Calu3 (cell line): ENCODE measurements at regions not wholly inside any gene's neighbourhood (a gene's known extent, or its start where the extent isn't known, plus 50 kb on each side); places are given as distances from the start of the nearest gene placed in this dataset.

Experiments
- BruUV-seq: library from RNA; stranded (reverse); fragments of 400-500 nt; replicated peaks from 2 replicates; lab custom pipeline; 2021; lab: Mats Ljungman, UMichigan
- CTCF ChIA-PET: fragments of 300-600 bp; sonication (Branson Sonifier 250); formaldehyde crosslinking; loops from one replicate; lab custom pipeline; 2022; ENCODE audit warnings: antibody characterized with exemption; lab: Charles Lee
- DNase-seq: peaks from one replicate; pipeline ENCODE4 v3.0.0; 2022
- H3K27ac Mint-ChIP-seq: one replicate; pipeline ENCODE4 v1.8.0; 2022; ENCODE audit warnings: mixed read lengths; ENCODE audit not compliant: unreplicated experiment
- H3K27me3 Mint-ChIP-seq: one replicate; pipeline ENCODE4 v1.8.0; 2022; ENCODE audit warnings: mixed read lengths; ENCODE audit not compliant: unreplicated experiment
- H3K36me3 Mint-ChIP-seq: one replicate; pipeline ENCODE4 v1.8.0; 2022; ENCODE audit warnings: mild to moderate bottlenecking, moderate library complexity, mixed read lengths; ENCODE audit not compliant: insufficient read depth, unreplicated experiment
- H3K4me1 Mint-ChIP-seq: one replicate; pipeline ENCODE4 v1.8.0; 2022; ENCODE audit warnings: mild to moderate bottlenecking, low read depth, mixed read lengths; ENCODE audit not compliant: unreplicated experiment
- H3K4me3 Mint-ChIP-seq: one replicate; pipeline ENCODE4 v1.8.0; 2022; ENCODE audit warnings: mild to moderate bottlenecking, low read depth, moderate library complexity, mixed read lengths; ENCODE audit not compliant: unreplicated experiment
- H3K9me3 Mint-ChIP-seq: one replicate; pipeline ENCODE4 v1.8.0; 2022; ENCODE audit warnings: low read depth, mixed read lengths; ENCODE audit not compliant: unreplicated experiment
- CTCF ChIP-seq: fragments of 200-600 bp; IDR thresholded peaks from one replicate; pipeline ENCODE4 v1.8.0; 2022; ENCODE audit warnings: antibody characterized with exemption; ENCODE audit not compliant: unreplicated experiment
- intact Hi-C: fragments of 100-400 bp; cut with micrococcal nuclease; formaldehyde crosslinking; loops from one replicate; pipeline ENCODE4 v1.10.0; 2022; ENCODE audit not compliant: unreplicated experiment

- H3K27me3 Mint-ChIP-seq: no peaks in the 10 kb centered on the region
- H3K9me3 Mint-ChIP-seq: no peaks in the 10 kb centered on the region
- TF ChIP-seq CTCF: no peak
- H3K36me3 Mint-ChIP-seq: no peaks in the 10 kb centered on the region
- H3K4me1 Mint-ChIP-seq: no peaks in the 10 kb centered on the region
- no TSS peak for BruUV-seq
- DNase-seq: no peak
- CTCF ChIA-PET: no interaction called here
- no peak overlapping the region for H3K4me3 Mint-ChIP-seq
- intact Hi-C loops: no loop called here
- H3K27ac Mint-ChIP-seq: no peak overlapping the region
Observed at GRCh38 chr1:109849655-109850054, 61.0 kb upstream of the CSF1 start.

- CTCF ChIA-PET: no interaction called here
- TF ChIP-seq CTCF: no peak
- Mint-ChIP-seq H3K9me3 (no peaks in the 10 kb centered on the region), H3K36me3 (no peaks in the 10 kb centered on the region), H3K4me1 (no peaks in the 10 kb centered on the region), H3K27me3 (no peaks in the 10 kb centered on the region), H3K27ac (no peak overlapping the region), H3K4me3 (no peak overlapping the region)
- DNase-seq: no peak
- intact Hi-C loops: no loop called here
- no TSS peak for BruUV-seq
Observed at GRCh38 chr1:109847251-109847650, 63.4 kb upstream of the CSF1 start.

GRCh38 chr1:109846846-109847245 is 63.8 kb upstream of the CSF1 start:
- intact Hi-C loops: no loop called here
- no peak for DNase-seq
- H3K9me3 Mint-ChIP-seq: no peaks in the 10 kb centered on the region
- CTCF ChIA-PET: no interaction called here
- no peaks in the 10 kb centered on the region for H3K27me3 Mint-ChIP-seq
- TF ChIP-seq CTCF: no peak
- H3K36me3 Mint-ChIP-seq: no peaks in the 10 kb centered on the region
- BruUV-seq: no TSS peak
- no peak overlapping the region for H3K4me3 Mint-ChIP-seq
- H3K4me1 Mint-ChIP-seq: no peaks in the 10 kb centered on the region
- no peak overlapping the region for H3K27ac Mint-ChIP-seq

GRCh38 chr1:109846162-109846561 is 64.5 kb upstream of the CSF1 start:
- BruUV-seq: no TSS peak
- TF ChIP-seq CTCF: no peak
- CTCF ChIA-PET: no interaction called here
- H3K4me3 Mint-ChIP-seq: no peak overlapping the region
- no peak for DNase-seq
- no peaks in the 10 kb centered on the region for H3K27me3 Mint-ChIP-seq
- intact Hi-C loops: no loop called here
- H3K4me1 Mint-ChIP-seq: no peaks in the 10 kb centered on the region
- H3K36me3 Mint-ChIP-seq: no peaks in the 10 kb centered on the region
- no peaks in the 10 kb centered on the region for H3K9me3 Mint-ChIP-seq
- H3K27ac Mint-ChIP-seq: no peak overlapping the region
